NCI-H510A treated with DMSO at 0.1 percent for 48 hours (cell line): ENCODE measurements at regions not wholly inside any gene's neighbourhood (a gene's known extent, or its start where the extent isn't known, plus 50 kb on each side); places are given as distances from the start of the nearest gene placed in this dataset.
A peak's percentile ranks its signal among the peaks of the same experiment; 100 is the strongest.

Source experiments
- DNase-seq: peaks from one replicate; lab custom pipeline; 2025; lab: John Stamatoyannopoulos, UW

- no peak for DNase-seq
Observed at GRCh38 chr3:36193448-36193847, 186.9 kb upstream of the STAC start.

DNA sequence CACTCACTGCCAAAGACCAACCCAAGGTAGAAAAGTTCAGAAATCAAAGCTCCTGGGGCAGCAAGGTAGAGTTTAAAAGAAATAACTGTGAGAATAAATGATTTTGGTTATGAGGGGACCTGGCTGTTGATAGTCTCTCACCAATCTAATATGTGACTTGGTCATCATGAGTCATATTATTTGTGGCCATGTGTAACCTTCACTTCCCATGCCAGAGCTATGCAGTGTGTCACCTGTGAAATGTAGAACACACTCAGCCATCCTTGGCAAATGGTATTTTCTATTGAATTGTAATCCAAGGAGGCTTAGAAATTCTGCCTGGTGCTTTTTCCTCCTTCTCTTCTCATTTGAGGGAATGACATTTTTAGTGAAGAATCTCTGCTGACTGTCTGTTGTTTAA is 184.2 kb upstream of the STAC start:
- no peak for DNase-seq

- DNase-seq, result no peak
Observed at GRCh38 chr3:36197151-36197550, 183.2 kb upstream of the STAC start.

GRCh38 chr3:36201546-36201945 is 178.8 kb upstream of the STAC start:
- peak; percentile 17 for DNase-seq

DNA sequence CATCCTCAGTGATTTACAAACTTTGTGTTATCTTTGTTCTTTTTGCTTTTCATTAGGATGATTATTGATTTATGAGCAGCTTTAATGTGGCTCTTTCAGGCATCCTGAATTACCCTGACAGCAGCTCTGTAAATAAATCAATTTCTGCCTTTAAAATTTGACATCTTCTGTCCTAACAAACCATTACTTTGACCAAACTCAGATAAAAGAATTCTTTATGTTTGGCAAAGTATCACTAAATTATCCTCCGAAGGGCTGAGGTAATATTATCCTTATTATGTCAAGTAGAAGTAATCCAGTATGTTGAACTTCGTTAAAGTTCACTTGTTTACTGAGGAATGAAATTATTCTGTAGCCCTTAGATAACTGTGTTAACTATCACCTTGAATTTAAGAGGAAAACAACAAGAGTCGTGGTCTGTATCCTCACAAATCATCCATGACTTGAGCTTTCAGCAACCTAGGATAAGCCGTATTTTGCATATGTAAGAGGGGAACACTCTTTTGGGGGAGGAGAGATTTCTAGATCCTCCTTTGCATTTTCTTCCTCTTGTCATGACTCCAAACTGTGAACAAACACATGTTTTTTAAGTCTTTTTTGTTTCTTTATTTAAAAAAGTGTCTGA is 173.2 kb upstream of the STAC start:
- no peak for DNase-seq

DNA sequence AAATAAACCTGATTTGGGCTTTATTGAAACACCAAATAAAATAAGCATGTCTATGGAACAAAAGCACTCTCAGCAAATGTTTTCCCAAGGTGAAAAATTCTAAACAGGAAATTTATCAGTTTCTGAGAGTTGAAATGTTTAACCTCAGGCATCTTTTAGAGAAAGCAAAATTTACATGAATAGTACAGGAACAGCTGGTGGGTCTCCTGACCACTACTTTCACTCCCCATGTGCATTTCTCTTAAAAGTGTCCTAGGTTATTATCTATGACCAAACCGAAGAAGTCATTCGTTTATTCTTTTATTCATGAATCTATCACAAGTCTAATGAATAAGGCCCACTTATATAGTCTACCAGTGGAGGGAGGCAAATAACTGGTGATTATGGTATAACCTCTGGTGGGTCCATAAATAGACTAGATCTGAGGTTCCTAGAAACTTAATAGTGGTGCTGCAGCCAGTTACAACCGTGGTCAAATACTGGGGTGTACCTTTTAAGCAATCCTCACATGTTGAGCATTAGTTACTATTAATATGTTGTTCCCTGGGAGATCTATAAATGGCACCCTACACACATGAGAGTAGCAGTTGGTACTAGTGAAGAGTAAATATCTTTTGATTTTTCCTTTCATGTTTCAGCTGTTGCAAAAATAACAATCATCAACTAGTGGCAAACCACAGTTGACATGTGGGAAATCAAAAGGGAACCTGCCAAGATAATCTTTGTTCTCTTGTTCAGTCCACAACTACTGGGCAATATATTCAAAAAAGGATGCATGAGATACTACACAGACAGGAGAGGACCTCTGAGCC is 169.3 kb upstream of the STAC start:
- DNase-seq, result no peak

DNA sequence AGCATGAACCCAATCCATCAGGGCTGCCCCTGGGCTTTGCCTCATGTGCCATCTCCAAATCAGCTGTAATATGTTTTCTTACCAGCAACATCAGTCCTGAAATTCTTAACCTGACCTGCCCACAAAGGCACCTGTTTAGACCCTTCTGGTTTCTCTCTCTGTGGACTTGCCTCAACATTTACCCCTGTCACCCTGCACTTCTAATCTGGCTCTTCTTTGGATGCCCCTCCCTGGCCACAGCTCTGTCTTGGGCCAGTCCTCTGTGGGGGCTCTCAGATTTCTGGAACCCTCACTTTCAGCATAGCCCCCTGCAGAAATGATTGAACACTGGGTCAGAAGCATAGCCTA is 168.7 kb upstream of the STAC start:
- no peak for DNase-seq

DNA sequence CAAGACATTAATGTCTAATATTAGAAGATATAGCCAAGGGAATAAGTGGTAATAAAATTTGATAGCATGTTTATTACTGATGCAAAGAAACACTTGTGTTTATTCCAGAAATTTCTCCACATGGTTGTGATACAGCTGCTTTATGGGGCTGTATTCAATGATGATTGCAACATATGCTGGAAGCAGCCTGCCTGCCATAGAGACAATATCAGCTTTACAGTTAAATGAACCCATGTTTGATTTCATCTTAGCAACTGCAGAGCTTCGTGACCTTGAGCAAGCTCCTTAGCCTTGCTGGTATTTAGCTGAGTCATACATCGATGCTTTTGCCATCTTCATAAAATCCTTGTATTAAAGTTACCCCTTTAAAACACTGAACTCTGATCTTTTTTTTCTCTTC is 168.1 kb upstream of the STAC start:
- no peak for DNase-seq

DNA sequence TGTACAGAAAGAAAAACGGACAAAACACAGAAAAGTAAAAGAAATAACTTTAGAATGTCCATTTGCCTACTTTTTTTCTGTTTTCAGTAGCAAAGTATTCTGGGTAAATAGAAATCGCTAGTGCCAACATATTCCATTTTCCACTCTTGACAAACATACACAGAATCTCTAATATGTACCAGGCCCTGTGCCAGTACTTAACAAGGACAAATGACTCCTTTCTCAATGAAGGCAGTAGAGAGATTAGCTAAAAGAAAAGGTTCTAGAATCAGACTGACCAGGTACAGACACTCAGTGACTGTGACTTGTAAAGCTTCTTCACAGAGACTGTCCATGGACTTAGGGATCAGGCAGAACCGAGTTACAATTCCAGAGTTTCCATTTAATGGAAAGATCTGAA is 165.8 kb upstream of the STAC start:
- DNase-seq, result no peak

DNA sequence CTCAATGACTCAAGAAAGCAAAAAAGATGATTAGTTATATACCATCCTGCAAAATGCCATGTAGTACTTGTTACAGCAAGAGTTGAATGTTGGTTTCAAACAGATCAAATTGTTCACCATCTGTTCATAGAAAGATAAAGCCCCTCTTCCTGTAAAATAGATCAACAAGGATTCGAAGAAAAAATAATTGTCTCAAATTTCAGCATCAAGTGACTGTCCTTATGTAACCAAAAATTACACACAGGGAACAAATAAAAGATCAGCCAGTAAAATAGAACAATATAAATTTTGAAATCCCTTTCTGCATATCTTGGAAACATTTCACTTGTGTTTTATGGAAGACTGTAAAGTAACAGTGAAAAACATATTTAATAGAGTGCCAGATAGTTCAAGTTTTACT is 165.1 kb upstream of the STAC start:
- no peak for DNase-seq

- DNase-seq, result no peak
Observed at GRCh38 chr3:36219398-36219797, 160.9 kb upstream of the STAC start.

DNA sequence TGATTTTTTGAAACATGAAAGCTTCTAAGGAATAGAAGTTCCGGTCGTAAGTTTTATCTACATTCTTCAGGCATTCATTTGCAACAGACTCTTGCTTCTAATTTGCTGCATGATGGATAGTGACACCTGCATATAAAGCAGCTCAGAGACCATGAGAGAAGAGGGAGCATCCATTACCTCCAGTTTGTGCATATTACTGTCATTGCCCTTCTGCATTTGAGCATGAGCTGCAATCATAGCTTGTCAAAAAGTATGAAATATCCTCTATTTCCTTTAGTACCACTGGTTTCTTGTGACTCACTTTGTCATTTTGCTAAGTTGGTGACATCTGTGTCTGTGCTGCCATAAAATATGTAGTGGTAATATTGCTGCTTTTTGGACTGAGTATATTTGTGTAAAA is 160.1 kb upstream of the STAC start:
- no peak for DNase-seq

GRCh38 chr3:36221975-36222374 is 158.3 kb upstream of the STAC start:
- DNase-seq, result no peak

DNA sequence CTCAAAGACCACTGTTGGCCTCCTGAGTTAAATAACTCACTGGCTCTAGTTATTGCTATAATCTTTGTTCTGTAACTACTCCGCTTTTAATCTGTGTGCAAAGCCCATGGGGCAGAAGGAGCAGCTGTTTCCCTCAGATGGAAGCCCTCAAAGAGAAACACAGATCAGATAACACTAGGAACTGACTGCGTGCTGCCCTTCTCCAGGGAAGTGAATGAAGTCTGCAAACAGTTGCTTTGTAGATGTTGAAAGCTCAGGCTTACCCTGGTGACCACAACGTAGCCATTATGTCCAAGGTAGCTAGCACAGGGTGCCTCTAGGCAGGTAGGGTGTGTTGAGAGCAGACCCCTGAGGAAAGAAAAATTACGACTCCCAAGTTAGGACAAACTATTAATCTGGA is 152.3 kb upstream of the STAC start:
- DNase-seq, result peak; percentile 28

- DNase-seq, result no peak
Observed at GRCh38 chr3:36229496-36229895, 150.8 kb upstream of the STAC start.

- DNase-seq, result no peak
Observed at GRCh38 chr3:36232797-36233489, 147.4 kb upstream of the STAC start.

DNA sequence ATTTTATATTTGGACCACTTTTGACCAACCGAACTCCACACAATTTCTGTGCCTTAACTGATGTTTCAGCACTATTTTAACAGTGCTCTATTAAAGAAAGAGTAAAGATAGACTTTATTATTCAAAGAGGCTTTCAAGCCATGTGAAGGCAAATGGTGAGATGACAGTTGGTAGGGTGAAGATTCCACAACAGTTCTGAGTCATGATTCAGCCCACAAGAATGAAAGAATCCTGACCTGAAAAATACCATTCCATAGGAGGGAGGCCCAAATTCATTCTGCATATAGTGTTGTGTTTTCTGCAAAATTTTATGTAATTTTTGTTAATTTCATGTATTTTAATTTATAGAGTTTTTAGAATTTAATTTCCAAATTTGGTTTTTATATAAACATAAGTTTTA is 135.6 kb upstream of the STAC start:
- DNase-seq, result no peak

- no peak for DNase-seq
Observed at GRCh38 chr3:36248374-36248773, 131.9 kb upstream of the STAC start.

GRCh38 chr3:36250191-36250590 is 130.1 kb upstream of the STAC start:
- no peak for DNase-seq

GRCh38 chr3:36257158-36257852 is 123.0 kb upstream of the STAC start:
- DNase-seq, result no peak

GRCh38 chr3:36258421-36258820 is 121.9 kb upstream of the STAC start:
- no peak for DNase-seq

DNA sequence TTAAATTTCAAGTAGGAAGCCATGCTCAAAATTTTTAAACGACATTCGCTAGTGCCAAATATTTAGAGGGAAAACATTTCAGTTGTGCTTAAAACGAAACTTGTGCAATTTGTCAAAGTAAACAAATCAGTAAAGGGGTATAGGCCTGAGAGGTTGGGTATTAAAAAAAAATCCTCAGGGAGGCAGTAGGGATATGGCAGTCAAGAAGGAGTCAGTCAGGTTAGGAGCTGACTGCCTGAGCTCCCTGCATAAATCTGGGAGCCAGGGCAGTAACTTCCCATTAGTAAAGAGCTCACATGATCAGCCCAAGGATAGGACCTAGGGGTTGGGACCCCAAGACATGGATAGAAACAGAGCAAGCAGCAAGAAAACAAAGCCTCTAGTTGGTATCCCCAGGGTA is 120.7 kb upstream of the STAC start:
- DNase-seq, result no peak

DNA sequence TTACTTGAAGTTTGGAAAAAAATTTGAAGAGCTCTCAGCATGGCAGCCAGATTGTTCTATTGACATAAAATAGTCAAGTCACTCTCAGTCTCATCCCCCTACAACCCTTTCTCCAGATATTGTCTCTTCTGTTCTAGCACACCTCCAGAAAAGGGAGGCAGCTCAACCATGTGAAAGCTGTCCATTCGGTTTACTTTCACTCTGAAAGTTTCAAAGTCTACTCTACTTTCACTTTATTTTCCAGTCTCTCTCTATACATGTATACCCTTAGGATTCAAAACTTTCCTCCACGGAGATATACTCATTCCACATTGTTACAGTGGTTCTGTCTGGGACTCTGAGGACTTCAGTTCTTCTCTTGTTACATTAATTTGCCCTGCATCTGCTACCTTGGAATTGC is 111.0 kb upstream of the STAC start:
- no peak for DNase-seq
